Mesendoderm (in vitro differentiated cells): ENCODE measurements at regions not wholly inside any gene's neighbourhood (a gene's known extent, or its start where the extent isn't known, plus 50 kb on each side); places are given as distances from the start of the nearest gene placed in this dataset.

Experiments used
- DNase-seq: peaks from one replicate; pipeline ENCODE4 v3.0.0; 2013
- H2AK5ac ChIP-seq: 2 replicates; pipeline ENCODE4 v1.6.1; 2013; ENCODE audit warnings: low read length, inconsistent platforms
- H2BK120ac ChIP-seq: 2 replicates; pipeline ENCODE4 v1.6.1; 2013; ENCODE audit warnings: low read depth, mild to moderate bottlenecking, low read length, moderate library complexity, mixed read lengths
- H2BK15ac ChIP-seq: replicated peaks from 2 replicates; pipeline ENCODE4 v1.6.1; 2013; ENCODE audit warnings: low read depth, mild to moderate bottlenecking, moderate library complexity
- H2BK5ac ChIP-seq: 2 replicates; pipeline ENCODE4 v1.6.1; 2013; ENCODE audit warnings: low read length, inconsistent platforms
- H3K18ac ChIP-seq: 2 replicates; pipeline ENCODE4 v1.6.1; 2013; ENCODE audit warnings: mild to moderate bottlenecking, low read length, mixed read lengths
- H3K23ac ChIP-seq: one replicate; pipeline ENCODE4 v1.6.1; 2013; ENCODE audit warnings: low read length
- H3K27ac ChIP-seq: 2 replicates; pipeline ENCODE4 v1.5.1; 2013; ENCODE audit warnings: low read depth, mild to moderate bottlenecking, inconsistent platforms, low read length, moderate library complexity
- H3K27me3 ChIP-seq: 2 replicates; pipeline ENCODE4 v1.6.1; 2013; ENCODE audit warnings: low read length, control low read depth, mild to moderate bottlenecking, inconsistent platforms; ENCODE audit not compliant: insufficient read depth, poor library complexity
- H3K36me3 ChIP-seq: 2 replicates; pipeline ENCODE4 v1.6.1; 2013; ENCODE audit warnings: low read length, inconsistent platforms; ENCODE audit not compliant: control insufficient read depth, insufficient read depth
- H3K4ac ChIP-seq: one replicate; pipeline ENCODE4 v1.6.1; 2013; ENCODE audit warnings: low read depth, mild to moderate bottlenecking, low read length, moderate library complexity
- H3K4me1 ChIP-seq: 2 replicates; pipeline ENCODE4 v1.6.1; 2013; ENCODE audit warnings: low read depth, low read length, inconsistent platforms; ENCODE audit not compliant: control insufficient read depth
- H3K4me2 ChIP-seq: 2 replicates; pipeline ENCODE4 v1.6.1; 2013; ENCODE audit warnings: low read length
- H3K4me3 ChIP-seq: 2 replicates; pipeline ENCODE4 v1.5.1; 2013; ENCODE audit warnings: mild to moderate bottlenecking, low read length
- H3K56ac ChIP-seq: one replicate; pipeline ENCODE4 v1.6.1; 2013; ENCODE audit warnings: low read length
- H3K79me1 ChIP-seq: 2 replicates; pipeline ENCODE4 v1.6.1; 2013; ENCODE audit warnings: low read length, inconsistent platforms
- H3K79me2 ChIP-seq: 2 replicates; pipeline ENCODE4 v1.6.1; 2013; ENCODE audit warnings: mild to moderate bottlenecking, low read length; ENCODE audit not compliant: control insufficient read depth, insufficient read depth
- H3K9ac ChIP-seq: 2 replicates; pipeline ENCODE4 v1.6.1; 2013; ENCODE audit warnings: low read length, inconsistent platforms
- H4K5ac ChIP-seq: one replicate; pipeline ENCODE4 v1.6.1; 2013; ENCODE audit warnings: low read length
- H4K8ac ChIP-seq: one replicate; pipeline ENCODE4 v1.6.1; 2013; ENCODE audit warnings: low read depth, mild to moderate bottlenecking, control low read depth, low read length, moderate library complexity
- WGBS: extraction: QIAGEN DNeasy Blood & Tissue Kit; methylation state at CpG from one replicate; pipeline ENCODE4 v1.1.7; 2013; ENCODE audit warnings: low lambda C conversion rate, missing lambda C conversion rate; ENCODE audit not compliant: insufficient coverage; ENCODE audit errors: extremely low coverage; 5-methylcytosine and 5-hydroxymethylcytosine counted together

DNA sequence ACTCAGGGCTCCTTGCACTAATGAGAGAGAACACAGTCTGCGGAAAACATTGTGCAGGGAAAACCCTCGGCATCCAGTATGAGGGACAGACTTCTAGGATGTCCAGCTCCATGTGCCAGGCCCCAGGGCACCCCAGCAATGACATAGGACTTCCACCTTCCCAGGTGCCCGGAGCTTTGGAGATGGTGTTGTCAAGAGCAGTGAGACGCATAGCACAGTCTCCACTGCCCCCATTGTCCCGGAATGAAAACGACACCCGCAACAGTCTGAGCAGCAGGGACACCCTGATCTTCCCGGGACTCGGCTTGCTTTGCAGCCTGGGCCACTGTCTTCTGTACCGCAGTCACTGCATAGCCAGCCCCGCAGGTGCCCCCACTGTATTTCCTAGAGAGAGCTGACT, 339.2 kb upstream of the ADARB2 start:
- Histone ChIP-seq H3K4me1 (no peaks in the 10 kb centered on the region), H4K8ac (no peak overlapping the region), H3K79me1 (no peaks in the 10 kb centered on the region), H3K4me2 (no peak overlapping the region), H3K27ac (no peak overlapping the region), H3K18ac (no peak overlapping the region), H2AK5ac (no peak overlapping the region), H3K79me2 (no peaks in the 10 kb centered on the region), H3K23ac (no peak overlapping the region), H3K9ac (no peak overlapping the region), H3K4me3 (no peak overlapping the region), H3K4ac (no peak overlapping the region), H4K5ac (no peak overlapping the region), H2BK120ac (no peak overlapping the region), H2BK5ac (no peak overlapping the region), H3K56ac (no peak overlapping the region), H3K36me3 (no peaks in the 10 kb centered on the region), H2BK15ac (no peak overlapping the region), H3K27me3 (no peaks in the 10 kb centered on the region)
- WGBS, result no CpG with 5 or more reads among the region's 11 CpGs
- peak; percentile 8 for DNase-seq

DNA sequence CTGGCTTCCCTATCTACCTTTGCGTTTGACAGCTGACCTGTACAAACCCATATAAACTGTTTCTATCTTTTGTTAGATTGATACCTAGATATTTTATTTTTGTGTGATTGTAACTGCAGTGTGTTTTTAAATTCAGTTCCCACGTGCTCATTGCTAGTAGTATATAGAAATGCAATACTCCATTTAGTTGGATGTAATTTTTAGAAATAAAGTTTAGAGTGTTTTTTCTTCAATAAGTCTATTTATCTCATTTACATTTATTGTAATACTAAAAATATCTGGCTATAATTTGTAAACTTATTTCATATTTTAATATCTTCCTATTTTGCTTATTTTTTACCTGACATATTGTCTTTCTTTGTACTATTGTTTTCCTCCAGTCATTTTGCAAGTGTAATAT, 329.7 kb upstream of the ADARB2 start:
- no peaks in the 10 kb centered on the region for H3K4me1 ChIP-seq
- no peak overlapping the region for H3K9ac ChIP-seq
- H2AK5ac ChIP-seq, result no peak overlapping the region
- no peaks in the 10 kb centered on the region for H3K79me2 ChIP-seq
- H2BK15ac ChIP-seq, result no peak overlapping the region
- H2BK5ac ChIP-seq, result no peak overlapping the region
- H3K23ac ChIP-seq, result no peak overlapping the region
- H4K8ac ChIP-seq, result no peak overlapping the region
- H3K27me3 ChIP-seq, result no peaks in the 10 kb centered on the region
- H3K4ac ChIP-seq, result no peak overlapping the region
- H3K79me1 ChIP-seq, result no peaks in the 10 kb centered on the region
- DNase-seq, result no peak
- H3K4me2 ChIP-seq, result no peak overlapping the region
- H3K36me3 ChIP-seq, result no peaks in the 10 kb centered on the region
- H4K5ac ChIP-seq, result no peak overlapping the region
- H3K18ac ChIP-seq, result no peak overlapping the region
- no peak overlapping the region for H3K56ac ChIP-seq
- no peak overlapping the region for H3K4me3 ChIP-seq
- no peak overlapping the region for H2BK120ac ChIP-seq
- no CpG with 5 or more reads among the region's 2 CpGs for WGBS
- no peak overlapping the region for H3K27ac ChIP-seq

DNA sequence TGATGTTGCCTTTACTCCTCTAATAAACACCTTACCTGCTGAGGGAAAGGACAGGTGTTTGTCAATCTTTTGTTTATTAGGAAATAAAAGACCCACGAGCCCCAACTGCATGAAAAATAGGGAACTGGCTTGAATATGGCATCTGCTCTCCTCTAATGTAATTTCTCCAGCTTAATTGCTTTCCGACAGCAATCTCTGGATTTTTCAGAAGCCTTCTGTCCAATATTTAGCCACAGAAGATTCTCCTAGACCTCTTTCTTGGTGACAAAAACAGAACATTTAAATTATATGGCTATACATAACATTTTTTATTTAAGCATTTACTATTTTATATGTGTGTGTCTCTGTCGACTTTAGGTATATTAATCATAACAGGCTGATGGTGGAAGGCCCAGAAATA, 317.4 kb upstream of the ADARB2 start:
- no peak overlapping the region for H2AK5ac ChIP-seq
- no CpG with 5 or more reads among the region's 3 CpGs for WGBS
- no peaks in the 10 kb centered on the region for H3K79me2 ChIP-seq
- H3K9ac ChIP-seq, result no peak overlapping the region
- no peak overlapping the region for H2BK120ac ChIP-seq
- DNase-seq, result no peak
- no peak overlapping the region for H3K4ac ChIP-seq
- H3K4me1 ChIP-seq, result no peaks in the 10 kb centered on the region
- H3K56ac ChIP-seq, result no peak overlapping the region
- no peak overlapping the region for H4K5ac ChIP-seq
- no peak overlapping the region for H3K23ac ChIP-seq
- H3K27me3 ChIP-seq, result no peaks in the 10 kb centered on the region
- H3K18ac ChIP-seq, result no peak overlapping the region
- no peak overlapping the region for H2BK15ac ChIP-seq
- H3K79me1 ChIP-seq, result no peaks in the 10 kb centered on the region
- no peaks in the 10 kb centered on the region for H3K36me3 ChIP-seq
- no peak overlapping the region for H2BK5ac ChIP-seq
- no peak overlapping the region for H4K8ac ChIP-seq
- H3K4me3 ChIP-seq, result no peak overlapping the region
- no peak overlapping the region for H3K4me2 ChIP-seq
- no peak overlapping the region for H3K27ac ChIP-seq

DNA sequence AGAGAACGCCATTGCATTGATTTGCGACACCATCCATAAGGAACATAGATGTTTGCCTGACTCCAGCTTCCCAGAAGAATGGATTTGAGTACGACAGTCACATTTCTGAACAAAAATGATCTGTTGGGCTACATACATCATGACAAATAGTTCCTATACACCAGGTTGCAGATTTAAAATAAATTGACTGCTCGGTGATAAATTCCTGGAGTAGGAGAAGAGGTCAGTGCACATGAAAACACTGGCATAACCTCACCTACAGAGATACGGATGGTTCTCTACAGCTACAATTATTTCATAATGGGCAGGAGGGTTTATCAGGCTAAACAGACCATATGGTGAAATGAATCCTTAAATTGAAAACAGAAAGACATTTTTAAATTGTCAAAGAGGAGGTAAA, 316.5 kb upstream of the ADARB2 start:
- no peak overlapping the region for H3K27ac ChIP-seq
- WGBS, result no CpG with 5 or more reads among the region's 5 CpGs
- H3K23ac ChIP-seq, result no peak overlapping the region
- H3K79me1 ChIP-seq, result no peaks in the 10 kb centered on the region
- H2AK5ac ChIP-seq, result no peak overlapping the region
- no peak for DNase-seq
- H3K4me1 ChIP-seq, result no peaks in the 10 kb centered on the region
- no peaks in the 10 kb centered on the region for H3K36me3 ChIP-seq
- H3K9ac ChIP-seq, result no peak overlapping the region
- H3K56ac ChIP-seq, result no peak overlapping the region
- H3K4me2 ChIP-seq, result no peak overlapping the region
- no peak overlapping the region for H3K4me3 ChIP-seq
- H4K8ac ChIP-seq, result no peak overlapping the region
- H3K79me2 ChIP-seq, result no peaks in the 10 kb centered on the region
- H2BK15ac ChIP-seq, result no peak overlapping the region
- H3K4ac ChIP-seq, result no peak overlapping the region
- no peak overlapping the region for H2BK5ac ChIP-seq
- H4K5ac ChIP-seq, result no peak overlapping the region
- H3K18ac ChIP-seq, result no peak overlapping the region
- H3K27me3 ChIP-seq, result no peaks in the 10 kb centered on the region
- H2BK120ac ChIP-seq, result no peak overlapping the region

DNA sequence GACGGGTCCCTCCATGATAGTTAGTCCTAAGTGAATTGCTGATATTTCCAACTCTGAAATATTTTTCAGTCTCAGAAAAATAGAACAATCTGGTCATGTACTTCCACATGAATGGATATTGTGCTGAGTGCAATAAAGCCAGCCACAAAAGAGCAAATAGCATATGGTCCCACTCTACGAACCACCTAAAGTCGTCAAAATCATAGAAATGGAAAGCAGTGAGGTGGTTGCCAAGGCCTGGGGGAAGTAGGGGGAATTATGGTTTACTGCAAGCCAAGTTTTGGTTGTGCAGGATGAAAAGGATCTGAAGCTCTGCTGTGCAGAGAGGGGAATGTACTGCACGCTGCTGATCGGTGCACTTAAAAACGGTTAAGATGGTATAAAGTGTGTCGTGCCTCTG, 313.8 kb upstream of the ADARB2 start:
- Histone ChIP-seq H2BK15ac (no peak overlapping the region), H3K27ac (no peak overlapping the region)
- no CpG with 5 or more reads among the region's 7 CpGs for WGBS

DNA sequence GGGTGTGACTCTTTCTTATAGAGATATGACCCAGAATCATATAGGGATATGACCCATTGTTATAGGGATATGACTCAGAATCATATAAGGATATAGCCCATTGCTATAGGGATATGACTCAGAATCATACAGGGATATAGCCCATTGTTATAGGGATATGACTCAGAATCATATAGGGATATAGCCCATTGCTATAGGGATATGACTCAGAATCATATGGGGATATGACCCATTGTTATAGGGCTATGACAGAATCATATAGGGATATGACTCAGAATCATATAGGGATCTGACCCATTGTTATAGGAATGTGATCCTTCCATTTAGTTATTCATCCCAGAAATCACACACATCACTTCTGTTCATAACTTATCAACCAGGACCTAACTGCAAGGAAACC, 312.2 kb upstream of the ADARB2 start:
- Histone ChIP-seq H4K8ac (no peak overlapping the region), H3K4me3 (no peak overlapping the region), H3K4ac (no peak overlapping the region), H3K9ac (no peak overlapping the region), H3K4me2 (no peak overlapping the region), H3K23ac (no peak overlapping the region), H3K27ac (no peak overlapping the region), H3K79me1 (no peaks in the 10 kb centered on the region), H3K56ac (no peak overlapping the region), H2AK5ac (no peak overlapping the region), H2BK5ac (no peak overlapping the region), H2BK15ac (no peak overlapping the region), H4K5ac (no peak overlapping the region), H3K4me1 (no peaks in the 10 kb centered on the region), H3K27me3 (no peaks in the 10 kb centered on the region), H3K79me2 (no peaks in the 10 kb centered on the region), H3K18ac (no peak overlapping the region), H2BK120ac (no peak overlapping the region), H3K36me3 (no peaks in the 10 kb centered on the region)
- DNase-seq, result no peak

More for the DNA sequence above, 313.8 kb upstream of the ADARB2 start:
- no peaks in the 10 kb centered on the region for H3K27me3 ChIP-seq
- H3K9ac ChIP-seq, result no peak overlapping the region
- no peak overlapping the region for H3K4me3 ChIP-seq
- H4K5ac ChIP-seq, result no peak overlapping the region
- H3K79me1 ChIP-seq, result no peaks in the 10 kb centered on the region
- H2BK120ac ChIP-seq, result no peak overlapping the region
- H3K56ac ChIP-seq, result no peak overlapping the region
- H3K4me2 ChIP-seq, result no peak overlapping the region
- no peak overlapping the region for H2AK5ac ChIP-seq
- no peaks in the 10 kb centered on the region for H3K79me2 ChIP-seq
- no peak overlapping the region for H3K18ac ChIP-seq
- no peak overlapping the region for H2BK5ac ChIP-seq
- no peak overlapping the region for H3K23ac ChIP-seq
- no peak overlapping the region for H4K8ac ChIP-seq
- DNase-seq, result no peak
- no peaks in the 10 kb centered on the region for H3K4me1 ChIP-seq
- H3K36me3 ChIP-seq, result no peaks in the 10 kb centered on the region
- no peak overlapping the region for H3K4ac ChIP-seq
